HepG2 (cell line): ENCODE measurements at regions not wholly inside any gene's neighbourhood (a gene's known extent, or its start where the extent isn't known, plus 50 kb on each side); places are given as distances from the start of the nearest gene placed in this dataset.

Experiments used
- ATF2 ChIP-seq: sonication (generic); formaldehyde crosslinking; IDR thresholded peaks from 2 replicates; pipeline ENCODE4 v1.4.0; 2020; ENCODE audit warnings: missing genetic modification reagents
- CTCF ChIP-seq: sonication (generic); formaldehyde crosslinking; IDR thresholded peaks from 2 replicates; pipeline ENCODE4 v1.5.0; 2020; ENCODE audit warnings: mild to moderate bottlenecking, missing genetic modification reagents, moderate library complexity
- FOXK2 ChIP-seq: fragments of 450-650 bp; IDR thresholded peaks from 2 replicates; pipeline ENCODE4 v1.6.1; 2016
- GMEB2 ChIP-seq: IDR thresholded peaks from 2 replicates; pipeline ENCODE4 v1.6.1; 2016; ENCODE audit warnings: missing biosample characterization, missing genetic modification reagents, low read depth
- HDAC6 ChIP-seq: fragments of 200-600 bp; sonication (generic); IDR thresholded peaks from 2 replicates; pipeline ENCODE4 v1.7.0; 2017; ENCODE audit warnings: mild to moderate bottlenecking, antibody characterized with exemption, low read length, low read depth
- MAX ChIP-seq: IDR thresholded peaks from 2 replicates; pipeline ENCODE4 v1.6.1; 2012; ENCODE audit warnings: inconsistent platforms
- POLR2AphosphoS5 ChIP-seq: IDR thresholded peaks from 2 replicates; pipeline ENCODE4 v1.6.1; 2012; ENCODE audit warnings: low read depth, low read length
- REPIN1 ChIP-seq: sonication (generic); formaldehyde crosslinking; IDR thresholded peaks from 2 replicates; pipeline ENCODE4 v1.8.0; 2022; ENCODE audit warnings: missing genetic modification reagents, low read depth, mild to moderate bottlenecking, borderline replicate concordance
- ZFP91 ChIP-seq: sonication (generic); formaldehyde crosslinking; IDR thresholded peaks from 2 replicates; pipeline ENCODE4 v1.9.0; 2022; ENCODE audit warnings: missing genetic modification reagents, mild to moderate bottlenecking, borderline replicate concordance
- TF ChIP-seq, protein P1 (sequence below): sonication (generic); formaldehyde crosslinking; conservative IDR thresholded peaks from 2 replicates; pipeline ENCODE4 v1.4.0; 2020; ENCODE audit warnings: missing genetic modification reagents

DNA sequence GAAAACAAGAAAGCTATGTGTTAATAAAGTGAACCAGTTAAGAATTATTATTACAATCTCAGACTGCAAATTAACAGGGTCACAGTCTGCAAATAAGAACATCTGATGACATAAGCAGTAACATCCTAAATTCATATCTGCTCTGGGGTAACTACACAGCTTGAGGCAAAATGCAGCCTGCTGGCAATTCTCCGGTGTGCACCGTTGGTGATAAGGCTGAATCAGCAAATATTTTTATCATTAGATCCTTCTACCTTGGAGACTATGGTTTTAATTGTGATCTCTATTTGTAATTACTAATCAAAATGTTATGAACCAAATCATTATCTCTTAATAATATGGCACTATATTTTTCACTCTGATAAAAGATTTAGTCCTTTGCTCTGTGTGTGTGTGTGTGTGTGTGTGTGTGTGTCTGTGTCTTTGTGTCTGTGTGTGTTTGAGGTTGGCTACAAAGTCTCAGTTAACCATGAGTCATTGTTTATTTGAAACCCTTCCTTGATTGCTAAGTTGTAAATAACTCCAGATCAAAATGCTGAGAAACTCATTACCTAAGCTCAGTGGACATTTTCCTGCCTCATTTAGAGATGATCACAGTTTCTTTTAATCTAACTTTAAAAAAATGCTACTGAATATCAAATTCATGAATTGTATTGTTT lies 442.6 kb downstream of the GXYLT1 start:
- TF ChIP-seq, protein P1, sequence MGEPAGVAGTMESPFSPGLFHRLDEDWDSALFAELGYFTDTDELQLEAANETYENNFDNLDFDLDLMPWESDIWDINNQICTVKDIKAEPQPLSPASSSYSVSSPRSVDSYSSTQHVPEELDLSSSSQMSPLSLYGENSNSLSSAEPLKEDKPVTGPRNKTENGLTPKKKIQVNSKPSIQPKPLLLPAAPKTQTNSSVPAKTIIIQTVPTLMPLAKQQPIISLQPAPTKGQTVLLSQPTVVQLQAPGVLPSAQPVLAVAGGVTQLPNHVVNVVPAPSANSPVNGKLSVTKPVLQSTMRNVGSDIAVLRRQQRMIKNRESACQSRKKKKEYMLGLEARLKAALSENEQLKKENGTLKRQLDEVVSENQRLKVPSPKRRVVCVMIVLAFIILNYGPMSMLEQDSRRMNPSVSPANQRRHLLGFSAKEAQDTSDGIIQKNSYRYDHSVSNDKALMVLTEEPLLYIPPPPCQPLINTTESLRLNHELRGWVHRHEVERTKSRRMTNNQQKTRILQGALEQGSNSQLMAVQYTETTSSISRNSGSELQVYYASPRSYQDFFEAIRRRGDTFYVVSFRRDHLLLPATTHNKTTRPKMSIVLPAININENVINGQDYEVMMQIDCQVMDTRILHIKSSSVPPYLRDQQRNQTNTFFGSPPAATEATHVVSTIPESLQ (CRISPR knock-in tag): no peak
- TF ChIP-seq MAX: no peak
- TF ChIP-seq CTCF (CRISPR knock-in tag): no peak
- no peak for TF ChIP-seq POLR2AphosphoS5
- no peak for TF ChIP-seq HDAC6
- no peak for TF ChIP-seq ATF2 (CRISPR knock-in tag)
- no peak for TF ChIP-seq FOXK2
- no peak for TF ChIP-seq REPIN1 (CRISPR knock-in tag)
- no peak for TF ChIP-seq GMEB2 (CRISPR knock-in tag)
- TF ChIP-seq ZFP91 (CRISPR knock-in tag): no peak
